Effector memory CD4-positive, alpha-beta T cell (primary cell): ENCODE measurements at regions not wholly inside any gene's neighbourhood (a gene's known extent, or its start where the extent isn't known, plus 50 kb on each side); places are given as distances from the start of the nearest gene placed in this dataset.
"Not testable (repeated sequence)": the region's sequence is repeated elsewhere in the genome, so short reads cannot be mapped to it uniquely, and the experiment has no call there.

Experiments
- DNase-seq, 3 donors: peaks; one replicate each; pipeline ENCODE4 v3.0.0-alpha.2; 2020
- H3K27ac ChIP-seq: 2 replicates; pipeline ENCODE4 v1.7.0; 2013; ENCODE audit warnings: mild to moderate bottlenecking, low read length, moderate library complexity; ENCODE audit not compliant: insufficient read depth, poor library complexity, severe bottlenecking
- H3K27me3 ChIP-seq: replicated peaks from 2 replicates; pipeline ENCODE4 v1.7.0; 2013; ENCODE audit warnings: mild to moderate bottlenecking, low read length; ENCODE audit not compliant: insufficient read depth, control insufficient read depth, poor library complexity, severe bottlenecking
- H3K36me3 ChIP-seq: 2 replicates; pipeline ENCODE4 v1.7.0; 2013; ENCODE audit warnings: mild to moderate bottlenecking, low read length, moderate library complexity; ENCODE audit not compliant: control insufficient read depth, insufficient read depth
- H3K4me1 ChIP-seq: 2 replicates; pipeline ENCODE4 v1.7.0; 2013; ENCODE audit warnings: low read length, mild to moderate bottlenecking; ENCODE audit not compliant: control insufficient read depth, insufficient read depth, poor library complexity, severe bottlenecking
- H3K4me3 ChIP-seq: 2 replicates; pipeline ENCODE4 v1.7.0; 2013; ENCODE audit warnings: low read length, low read depth, mild to moderate bottlenecking; ENCODE audit not compliant: insufficient read depth, poor library complexity, severe bottlenecking
- H3K9me3 ChIP-seq: 2 replicates; pipeline ENCODE4 v1.7.0; 2013; ENCODE audit warnings: mild to moderate bottlenecking, low read length, moderate library complexity; ENCODE audit not compliant: control insufficient read depth

DNA sequence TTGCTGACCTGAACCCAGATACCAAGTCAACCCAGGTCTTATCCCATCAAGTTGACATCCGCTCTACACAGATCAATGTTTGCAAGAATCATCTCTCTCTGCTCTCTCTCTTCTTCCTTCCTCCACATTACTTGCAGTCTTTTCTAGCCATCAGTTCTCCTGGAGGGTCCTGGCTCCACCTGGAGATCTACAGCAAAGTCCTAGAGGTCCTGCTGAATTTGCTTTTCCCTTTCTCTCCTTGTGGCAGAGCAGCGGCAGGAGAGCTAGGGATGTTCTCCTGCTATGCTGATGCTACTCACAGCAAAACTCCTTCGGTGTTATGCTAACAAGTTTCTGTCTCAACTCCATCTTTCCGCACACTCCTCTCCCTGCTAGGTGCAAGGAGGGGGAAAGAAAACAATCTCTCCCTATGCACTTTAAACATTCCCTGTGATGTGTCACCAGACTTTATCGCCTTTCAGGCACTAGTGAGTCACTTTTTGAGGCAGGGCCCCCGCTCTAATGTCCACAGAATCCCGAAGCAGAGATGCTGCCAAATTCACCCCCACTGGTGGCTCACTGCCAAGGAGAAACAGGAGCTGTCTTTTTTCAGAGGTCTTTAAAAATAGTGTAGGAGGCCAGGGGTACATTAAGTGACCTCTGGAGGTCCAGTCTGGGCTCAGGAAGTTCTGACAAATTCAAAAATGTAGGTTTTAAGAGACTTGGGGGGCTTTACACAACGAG, 62.6 kb downstream of the FAM50B start:
- H3K9me3 ChIP-seq: no peaks in the 10 kb centered on the region
- H3K27me3 ChIP-seq: no peaks in the 10 kb centered on the region
- H3K36me3 ChIP-seq: no peaks in the 10 kb centered on the region
- no peak overlapping the region for H3K27ac ChIP-seq
- no peak overlapping the region for H3K4me3 ChIP-seq
- H3K4me1 ChIP-seq: peaks cover 9% of the 10 kb centered on the region
- no peak for DNase-seq

DNA sequence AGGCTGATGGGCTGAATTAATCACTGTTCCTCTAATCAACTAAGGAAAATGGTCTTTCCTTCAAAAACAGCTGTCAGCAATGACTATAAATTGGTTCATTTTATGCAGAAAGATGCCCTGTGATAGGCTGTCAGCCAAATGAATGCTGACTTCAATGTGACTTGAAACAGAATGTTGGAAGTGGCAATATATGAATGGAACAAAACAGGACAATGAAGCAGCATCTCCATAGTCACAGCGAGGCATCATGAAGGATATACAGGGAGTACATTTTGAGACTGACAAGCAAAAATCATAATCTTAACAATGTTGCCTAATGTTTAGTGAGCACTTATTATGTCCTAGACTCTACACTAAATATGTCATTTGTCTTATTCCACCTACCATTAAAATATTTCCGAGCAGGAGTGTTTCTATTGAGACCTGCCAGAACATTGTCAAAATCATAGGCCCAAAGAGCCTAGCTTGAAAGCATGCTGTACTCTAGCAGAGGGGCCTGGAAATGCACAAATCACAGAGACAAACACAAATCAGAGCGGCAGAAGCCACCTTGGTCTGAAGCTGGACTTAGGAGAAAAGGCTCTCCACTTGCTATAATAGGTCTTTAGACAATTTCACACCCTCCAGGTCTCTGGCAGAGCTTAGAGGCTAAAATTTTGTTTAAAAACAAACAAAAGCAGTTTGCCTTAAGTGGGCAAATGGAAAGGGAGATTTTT, 63.3 kb downstream of the FAM50B start:
- no peak overlapping the region for H3K27ac ChIP-seq
- H3K9me3 ChIP-seq: no peaks in the 10 kb centered on the region
- no peaks in the 10 kb centered on the region for H3K36me3 ChIP-seq
- DNase-seq: no peak
- H3K27me3 ChIP-seq: no peaks in the 10 kb centered on the region
- peaks cover 9% of the 10 kb centered on the region for H3K4me1 ChIP-seq
- H3K4me3 ChIP-seq: no peak overlapping the region

DNA sequence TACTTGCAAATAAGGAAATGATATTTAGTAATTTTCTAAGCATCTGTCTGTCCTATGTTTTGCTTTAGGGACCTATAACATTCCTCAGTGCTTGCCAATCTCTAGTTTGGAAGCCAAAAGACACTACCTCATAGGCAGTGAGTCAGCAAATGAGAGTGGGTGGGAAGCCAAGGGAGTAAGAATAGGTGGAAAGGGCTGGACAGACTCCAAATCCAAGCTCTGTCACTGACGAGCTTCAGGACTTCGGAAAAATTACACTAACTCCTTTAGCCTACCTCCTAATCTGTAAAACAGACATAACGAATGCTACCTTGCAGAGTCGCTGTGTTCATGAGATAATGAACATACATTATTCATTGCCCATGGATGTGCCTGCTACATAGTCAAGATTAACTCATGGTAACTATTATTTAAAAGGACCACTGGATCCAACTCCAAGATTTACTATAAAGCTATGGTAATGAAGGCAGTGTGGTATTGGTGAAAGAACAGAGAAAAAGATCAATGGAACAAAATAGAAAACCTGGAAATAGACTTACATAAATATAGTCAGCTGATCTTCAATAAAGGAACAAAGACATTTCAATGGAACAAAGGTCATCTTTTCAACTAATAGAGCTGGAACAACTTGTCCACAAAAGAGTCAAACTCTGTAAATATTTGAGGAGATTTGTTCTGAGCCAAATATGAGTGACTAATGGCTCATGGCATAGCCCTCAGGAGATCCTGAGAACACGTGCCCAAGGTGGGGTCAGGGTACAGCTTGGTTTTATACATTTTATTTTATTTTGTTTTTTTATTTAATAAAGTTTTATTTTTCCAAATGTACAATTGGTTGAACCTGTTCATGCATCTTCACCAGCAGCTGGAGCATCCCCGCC, 64.1 kb downstream of the FAM50B start:
- Histone ChIP-seq H3K36me3 (no peaks in the 10 kb centered on the region), H3K4me1 (peaks cover 9% of the 10 kb centered on the region), H3K9me3 (no peaks in the 10 kb centered on the region), H3K4me3 (no peak overlapping the region), H3K27me3 (no peaks in the 10 kb centered on the region), H3K27ac (no peak overlapping the region)
- no peak for DNase-seq

DNA sequence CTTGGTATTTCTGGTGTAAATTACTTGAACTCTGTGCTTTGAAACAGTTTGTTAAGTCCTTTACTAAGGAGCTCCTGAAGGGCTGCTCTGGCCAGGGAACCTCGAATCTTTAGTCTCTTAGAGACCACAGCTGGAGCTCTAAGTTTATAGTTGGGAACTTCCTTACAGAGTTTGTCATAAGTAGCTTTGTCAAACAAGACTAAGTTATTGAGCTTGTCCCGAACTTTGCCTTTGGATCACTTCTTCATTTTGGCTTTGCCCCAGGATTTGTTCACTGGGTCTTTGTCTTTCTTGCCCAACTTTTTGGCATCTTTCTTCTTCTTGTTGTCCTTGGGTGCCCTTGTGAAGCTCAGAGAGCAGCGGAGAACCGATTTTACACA, 64.8 kb downstream of the FAM50B start:
- no peak overlapping the region for H3K27ac ChIP-seq
- peaks cover 9% of the 10 kb centered on the region for H3K4me1 ChIP-seq
- DNase-seq: no peak
- H3K36me3 ChIP-seq: no peaks in the 10 kb centered on the region
- no peak overlapping the region for H3K4me3 ChIP-seq
- H3K27me3 ChIP-seq: no peaks in the 10 kb centered on the region
- H3K9me3 ChIP-seq: no peaks in the 10 kb centered on the region

DNA sequence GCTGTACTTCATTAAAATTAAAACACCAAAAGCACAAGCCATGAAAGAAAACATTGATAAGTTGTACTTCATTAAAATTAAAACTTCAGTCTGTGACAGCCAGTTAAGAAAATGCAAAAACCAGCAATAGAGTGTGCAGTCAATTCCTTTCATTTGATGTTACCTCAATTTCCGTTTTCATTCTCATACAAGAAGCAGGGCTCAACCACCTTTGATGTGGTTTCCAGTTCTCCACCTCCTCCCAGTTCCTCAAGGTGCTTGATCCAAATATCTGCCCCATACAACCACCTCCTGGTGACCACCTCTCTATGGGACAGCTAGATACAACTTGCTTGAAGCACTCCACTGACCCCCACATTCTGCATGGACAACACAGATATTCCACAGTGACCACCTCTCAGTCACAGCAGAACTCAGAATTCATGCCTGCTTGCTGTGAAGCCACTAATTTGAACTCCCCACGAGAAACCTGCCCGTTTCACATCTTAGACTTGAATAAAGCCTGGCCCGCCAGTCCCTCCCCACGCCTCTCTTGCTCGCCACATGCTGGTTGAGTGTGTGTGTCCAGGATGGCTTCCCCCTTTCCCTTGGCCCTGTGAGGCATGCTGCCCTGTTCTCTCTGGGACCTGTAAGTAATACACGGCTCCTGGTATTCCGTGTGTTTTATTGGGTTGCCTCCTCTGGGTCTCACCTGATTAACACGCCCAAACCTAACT, 66.1 kb downstream of the FAM50B start:
- Histone ChIP-seq H3K27ac (no peak overlapping the region), H3K36me3 (no peaks in the 10 kb centered on the region), H3K9me3 (no peaks in the 10 kb centered on the region), H3K4me1 (peaks cover 9% of the 10 kb centered on the region), H3K27me3 (no peaks in the 10 kb centered on the region), H3K4me3 (peak overlapping the region; percentile 14)
- peak in 2 of 3 donors; percentile 3 to 18 for DNase-seq

DNA sequence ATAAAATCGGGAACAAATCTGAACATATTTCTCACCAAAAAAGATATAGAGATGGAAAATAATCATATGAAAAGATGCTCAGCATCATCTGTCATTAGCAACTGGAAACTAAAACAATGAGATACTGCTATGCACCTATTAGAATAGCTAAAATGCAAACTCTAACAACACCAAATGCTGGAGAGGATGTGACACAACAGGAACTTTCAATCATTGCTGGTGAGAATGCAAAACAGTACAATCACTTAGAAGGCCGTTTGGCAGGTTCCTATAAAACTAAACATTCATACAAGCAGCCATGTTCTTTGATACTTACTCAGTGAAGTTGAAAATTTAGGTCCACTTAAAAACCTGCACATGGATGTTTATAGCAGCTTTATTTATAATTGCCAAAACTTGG, 67.0 kb downstream of the FAM50B start:
- H3K36me3 ChIP-seq: no peaks in the 10 kb centered on the region
- no peaks in the 10 kb centered on the region for H3K9me3 ChIP-seq
- H3K4me1 ChIP-seq: peaks cover 9% of the 10 kb centered on the region
- no peak for DNase-seq
- H3K4me3 ChIP-seq: no peak overlapping the region
- no peaks in the 10 kb centered on the region for H3K27me3 ChIP-seq
- H3K27ac ChIP-seq: no peak overlapping the region

DNA sequence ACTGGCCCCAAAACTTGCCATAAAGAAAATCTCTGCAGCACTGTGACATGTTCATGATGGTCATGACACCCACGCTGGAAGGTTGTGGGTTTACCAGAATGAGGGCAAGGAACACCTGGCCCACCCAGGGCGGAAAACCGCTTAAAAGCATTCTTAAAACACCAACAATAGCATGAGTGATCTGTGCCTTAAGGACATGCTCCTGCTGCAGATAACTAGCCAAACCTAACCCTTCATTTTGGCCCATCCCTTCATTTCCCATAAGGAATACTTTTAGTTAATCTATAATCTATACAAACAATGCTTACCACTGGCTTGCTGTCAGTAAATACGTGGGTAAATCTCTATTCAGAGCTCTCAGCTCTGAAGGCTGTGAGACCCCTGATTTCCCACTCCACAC, 67.6 kb downstream of the FAM50B start:
- not testable (repeated sequence) for H3K27me3 ChIP-seq, DNase-seq, H3K36me3 ChIP-seq, H3K4me3 ChIP-seq, H3K9me3 ChIP-seq, H3K27ac ChIP-seq, H3K4me1 ChIP-seq

DNA sequence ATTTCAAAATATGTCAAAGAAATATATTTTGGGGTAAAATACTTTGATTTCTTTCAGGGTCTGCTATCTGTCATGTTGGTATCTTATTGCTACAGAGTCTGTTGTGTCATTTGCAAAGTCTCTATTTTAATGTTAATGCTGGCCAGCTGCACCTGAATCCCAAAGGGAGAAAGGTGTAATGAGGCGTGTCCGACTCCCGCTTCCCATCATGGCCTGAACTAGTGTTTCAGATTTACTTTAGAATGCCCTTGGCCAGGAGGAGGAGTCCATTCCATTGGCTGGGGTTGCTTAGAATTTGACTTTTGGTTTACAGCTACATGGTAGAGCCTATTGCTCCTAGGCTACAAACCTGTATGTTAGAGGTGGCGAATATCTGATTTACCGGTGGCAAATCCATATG, 69.3 kb downstream of the FAM50B start:
- Histone ChIP-seq H3K27me3 (no peaks in the 10 kb centered on the region), H3K27ac (no peak overlapping the region), H3K36me3 (no peaks in the 10 kb centered on the region), H3K4me3 (no peak overlapping the region), H3K4me1 (peaks cover 9% of the 10 kb centered on the region), H3K9me3 (no peaks in the 10 kb centered on the region)
- no peak for DNase-seq

DNA sequence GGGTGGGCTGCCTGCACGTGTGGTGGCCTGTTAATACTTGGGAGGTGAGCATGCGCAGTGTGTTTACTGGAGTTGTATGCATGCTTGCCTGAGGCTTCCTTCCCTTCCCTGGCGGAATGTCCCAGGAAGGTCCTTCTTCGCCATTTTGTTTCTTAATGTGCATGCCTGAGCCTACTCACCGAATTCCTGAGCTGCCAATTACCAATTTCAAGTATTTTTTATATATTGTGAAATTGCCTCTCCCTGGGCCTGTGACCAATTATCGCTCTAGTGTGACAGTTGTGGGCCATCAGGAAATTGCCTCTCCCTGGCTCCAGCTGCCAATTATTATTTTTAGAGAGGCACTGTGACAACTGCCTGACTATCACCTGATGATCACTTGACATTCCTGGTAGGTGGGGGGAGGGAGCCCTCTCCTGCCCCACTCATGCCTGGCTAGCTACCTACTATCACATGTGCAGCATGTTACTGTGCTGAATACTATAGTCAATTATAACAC, 70.0 kb downstream of the FAM50B start:
- H3K4me1 ChIP-seq: peaks cover 9% of the 10 kb centered on the region
- H3K27ac ChIP-seq: no peak overlapping the region
- no peaks in the 10 kb centered on the region for H3K9me3 ChIP-seq
- no peaks in the 10 kb centered on the region for H3K36me3 ChIP-seq
- H3K27me3 ChIP-seq: no peaks in the 10 kb centered on the region
- no peak overlapping the region for H3K4me3 ChIP-seq
- DNase-seq: no peak
